A549 (cell line): ENCODE measurements at regions not wholly inside any gene's neighbourhood (a gene's known extent, or its start where the extent isn't known, plus 50 kb on each side); places are given as distances from the start of the nearest gene placed in this dataset.

ENCODE experiments used
- ATAC-seq, 2 experiments: fragments of 200-7000 bp in 1 of 2; fragments of >200 bp in 1 of 2; cut with Nextera tagmentation in 1 of 2; cut with Tn5 transposase in 1 of 2; 3 replicates each; pipeline versions ENCODE4 v1.8.0 to v1.9.1; 2018 to 2020; ENCODE audit warnings: mild to moderate bottlenecking in 1 of 2, moderate library complexity in 1 of 2
- CTCF ChIA-PET: fragments of 300-600 bp; sonication (Branson Sonifier 250); formaldehyde crosslinking; extraction: SDS; loops from one replicate; lab custom pipeline; 2021; ENCODE audit warnings: antibody characterized with exemption, inconsistent platforms; lab: Yijun Ruan, JAX
- POLR2A ChIA-PET: fragments of 350-600 bp; formaldehyde crosslinking; extraction: SDS; loops from one replicate; lab custom pipeline; 2021; ENCODE audit warnings: antibody characterized with exemption, inconsistent platforms; lab: Yijun Ruan, JAX
- DNase-seq, 2 experiments: peaks; one replicate each; pipeline versions ENCODE4 v3.0.0 to v3.0.0-alpha.2; 2011 to 2016; ENCODE audit warnings: low read depth in 1 of 2, low spot score in 1 of 2
- FAIRE-seq: peaks from 2 replicates; lab custom pipeline; 2011; peaks lifted over from hg19 to GRCh38; lab: Jason Lieb, UNC
- H3K27ac ChIP-seq, 2 experiments: fragments of >200 bp; sonication (Bioruptor Twin); formaldehyde crosslinking; 3 replicates each; pipeline ENCODE4 v1.5.1; 2016 to 2017
- H3K4me1 ChIP-seq: fragments of >200 bp; sonication (Bioruptor Twin); formaldehyde crosslinking; 3 replicates; pipeline ENCODE4 v1.6.1; 2016
- H3K4me2 ChIP-seq: fragments of >200 bp; sonication (Bioruptor Twin); formaldehyde crosslinking; 3 replicates; pipeline ENCODE4 v1.6.1; 2016
- H3K4me3 ChIP-seq: fragments of >200 bp; sonication (Bioruptor Twin); formaldehyde crosslinking; 3 replicates; pipeline ENCODE4 v1.5.1; 2016
- H3K9me3 ChIP-seq: fragments of >200 bp; sonication (Bioruptor Twin); formaldehyde crosslinking; 3 replicates; pipeline ENCODE4 v1.6.1; 2016
- ATOH8 ChIP-seq: fragments of 250-450 bp; sonication (Bioruptor Pico); IDR thresholded peaks from 2 replicates; pipeline ENCODE4 v1.5.0; 2020; ENCODE audit warnings: low read depth, mild to moderate bottlenecking, moderate library complexity
- CBX2 ChIP-seq: fragments of 200-600 bp; sonication (generic); IDR thresholded peaks from 2 replicates; pipeline ENCODE4 v1.6.1; 2016; ENCODE audit warnings: low read depth, mild to moderate bottlenecking, borderline replicate concordance
- CEBPB ChIP-seq, 2 experiments: fragments of >200 bp in 1 of 2; sonication (Bioruptor Twin) in 1 of 2; formaldehyde crosslinking in 1 of 2; IDR thresholded peaks; 2 replicates each; pipeline ENCODE4 v1.6.1; 2012 to 2016
- CTCF ChIP-seq: fragments of >200 bp; sonication (Bioruptor Twin); formaldehyde crosslinking; IDR thresholded peaks from 3 replicates; pipeline ENCODE4 v1.5.1; 2016
- E2F6 ChIP-seq: IDR thresholded peaks from 2 replicates; pipeline ENCODE4 v1.6.1; 2012; ENCODE audit warnings: low read depth, borderline replicate concordance
- ELK1 ChIP-seq: fragments of 150-350 bp; IDR thresholded peaks from 2 replicates; pipeline ENCODE4 v1.6.1; 2014; ENCODE audit warnings: low read depth, mild to moderate bottlenecking, low read length
- FOSB ChIP-seq: fragments of 250-450 bp; sonication (Bioruptor Pico); IDR thresholded peaks from 2 replicates; pipeline ENCODE4 v1.5.0; 2020; ENCODE audit warnings: mild to moderate bottlenecking, moderate library complexity
- FOSL2 ChIP-seq, 2 experiments: fragments of 450-650 bp in 1 of 2; fragments of >200 bp in 1 of 2; sonication (Bioruptor Twin) in 1 of 2; formaldehyde crosslinking; IDR thresholded peaks; 2 replicates each; pipeline versions ENCODE4 v1.5.0 to v1.6.1; 2016 to 2020; ENCODE audit warnings: mild to moderate bottlenecking in 1 of 2, moderate library complexity in 1 of 2
- HES2 ChIP-seq: fragments of >200 bp; sonication (Bioruptor Twin); formaldehyde crosslinking; IDR thresholded peaks from 2 replicates; pipeline ENCODE4 v1.6.1; 2016
- HEYL ChIP-seq: fragments of 250-450 bp; sonication (Bioruptor Pico); IDR thresholded peaks from 2 replicates; pipeline ENCODE4 v1.8.0; 2021; ENCODE audit warnings: mild to moderate bottlenecking, moderate library complexity
- HMGXB4 ChIP-seq: fragments of 250-450 bp; sonication (Bioruptor Pico); IDR thresholded peaks from 2 replicates; pipeline ENCODE4 v1.5.0; 2021; ENCODE audit warnings: mild to moderate bottlenecking, moderate library complexity, borderline replicate concordance
- HOXA7 ChIP-seq: fragments of 250-450 bp; sonication (Bioruptor Pico); IDR thresholded peaks from 2 replicates; pipeline ENCODE4 v1.5.0; 2020; ENCODE audit warnings: mild to moderate bottlenecking, moderate library complexity
- JUNB ChIP-seq: fragments of >200 bp; sonication (Bioruptor Twin); formaldehyde crosslinking; IDR thresholded peaks from 2 replicates; pipeline ENCODE4 v1.6.1; 2016
- KDM1A ChIP-seq: fragments of 200-600 bp; sonication (generic); IDR thresholded peaks from 2 replicates; pipeline ENCODE4 v1.6.1; 2016; ENCODE audit warnings: low read depth, mild to moderate bottlenecking
- MAFK ChIP-seq: fragments of 450-650 bp; IDR thresholded peaks from 2 replicates; pipeline ENCODE4 v1.6.1; 2014; ENCODE audit not compliant: partially characterized antibody
- MAX ChIP-seq: IDR thresholded peaks from 2 replicates; pipeline ENCODE4 v1.6.1; 2012
- MAZ ChIP-seq: fragments of 150-350 bp; IDR thresholded peaks from 2 replicates; pipeline ENCODE4 v1.6.1; 2014; ENCODE audit warnings: antibody characterized with exemption, low read depth, low read length, borderline replicate concordance
- MYC ChIP-seq: IDR thresholded peaks from 2 replicates; pipeline ENCODE4 v1.6.1; 2012; ENCODE audit warnings: mild to moderate bottlenecking, inconsistent platforms, low read length, improper control_type of control experiment, borderline replicate concordance
- NR3C1 ChIP-seq: fragments of >200 bp; sonication (Bioruptor Twin); formaldehyde crosslinking; IDR thresholded peaks from 3 replicates; pipeline ENCODE4 v1.6.1; 2017
- PHF8 ChIP-seq: fragments of 200-600 bp; sonication (generic); IDR thresholded peaks from 2 replicates; pipeline ENCODE4 v1.6.1; 2016; ENCODE audit warnings: low read depth, mild to moderate bottlenecking, antibody characterized with exemption, moderate library complexity, borderline replicate concordance
- POLR2A ChIP-seq: IDR thresholded peaks from 2 replicates; pipeline ENCODE4 v1.6.1; 2012; ENCODE audit warnings: mild to moderate bottlenecking, low read length
- RARB ChIP-seq: fragments of 250-450 bp; sonication (Bioruptor Pico); IDR thresholded peaks from 2 replicates; pipeline ENCODE4 v1.8.0; 2021; ENCODE audit warnings: mild to moderate bottlenecking, moderate library complexity
- RFX5 ChIP-seq: fragments of 450-650 bp; IDR thresholded peaks from 2 replicates; pipeline ENCODE4 v1.7.1; 2014; ENCODE audit warnings: antibody characterized with exemption, mild to moderate bottlenecking, moderate library complexity
- SMC3 ChIP-seq: fragments of >200 bp; sonication (Bioruptor Twin); formaldehyde crosslinking; IDR thresholded peaks from 3 replicates; pipeline ENCODE4 v1.6.1; 2018; ENCODE audit warnings: inconsistent platforms
- SREBF2 ChIP-seq: fragments of 450-650 bp; IDR thresholded peaks from 2 replicates; pipeline ENCODE4 v1.6.1; 2014; ENCODE audit warnings: mild to moderate bottlenecking, moderate library complexity
- USF2 ChIP-seq: fragments of 450-650 bp; IDR thresholded peaks from 2 replicates; pipeline ENCODE4 v1.6.1; 2014; ENCODE audit warnings: antibody characterized with exemption
- ZC3H11A ChIP-seq: fragments of 450-650 bp; IDR thresholded peaks from 2 replicates; pipeline ENCODE4 v1.6.1; 2014; ENCODE audit warnings: antibody characterized with exemption, mild to moderate bottlenecking
- WGBS: methylation state at CpG from one replicate; pipeline ENCODE4 v1.1.6; 2017; ENCODE audit errors: missing lambda C conversion rate; 5-methylcytosine and 5-hydroxymethylcytosine counted together

- H3K4me2 ChIP-seq = no peak overlapping the region
- CTCF ChIA-PET = no interaction called here
Observed at GRCh38 chr2:219719521-219719920, 92.1 kb downstream of the SLC4A3 start.

GRCh38 chr2:219720956-219721355, 93.5 kb downstream of the SLC4A3 start:
- no peak overlapping the region for H3K27ac ChIP-seq
- no peak overlapping the region for H3K4me3 ChIP-seq
- no peaks in the 10 kb centered on the region for H3K4me1 ChIP-seq
- 24% methylated on average over 6 of the region's 6 CpGs for WGBS
- FAIRE-seq (no peak), DNase-seq (no peak), ATAC-seq (no peak)
- no peaks in the 10 kb centered on the region for H3K9me3 ChIP-seq
- H3K4me2 ChIP-seq = peak overlapping the region; percentile 50
- ChIA-PET CTCF (interaction anchor here (0.7 kb wide), 1 partner anchor 1559 kb away, joined by 3 read pairs; no protein-coding TSS in a partner anchor), POLR2A (no interaction called here)
- TF ChIP-seq RARB (CRISPR knock-in tag) = no peak
- TF ChIP-seq HES2 = no peak
- TF ChIP-seq HEYL = no peak
- TF ChIP-seq CTCF = no peak
- no peak for TF ChIP-seq MYC
- TF ChIP-seq FOSB = no peak
- no peak for TF ChIP-seq CBX2
- TF ChIP-seq SMC3 = no peak
- no peak for TF ChIP-seq MAZ
- no peak for TF ChIP-seq PHF8
- no peak for TF ChIP-seq CEBPB (IDR thresholded peaks at IDR 0.05)
- no peak for TF ChIP-seq E2F6
- TF ChIP-seq MAFK = no peak
- no peak for TF ChIP-seq USF2
- TF ChIP-seq JUNB = no peak

More at GRCh38 chr2:219719521-219719920, 92.1 kb downstream of the SLC4A3 start:
- H3K4me3 ChIP-seq = no peak overlapping the region
- TF ChIP-seq E2F6 = no peak
- TF ChIP-seq NR3C1 = no peak
- TF ChIP-seq ELK1 = no peak
- TF ChIP-seq HMGXB4 (CRISPR knock-in tag) = no peak
- TF ChIP-seq ZC3H11A = no peak
- no peak for TF ChIP-seq SREBF2
- no peak for TF ChIP-seq RFX5
- TF ChIP-seq POLR2A = no peak
- TF ChIP-seq CEBPB (IDR thresholded peaks at IDR 0.05) = no peak
- no peak for TF ChIP-seq ATOH8
- no peak for TF ChIP-seq PHF8
- no peak for TF ChIP-seq FOSL2 (IDR thresholded peaks at IDR 0.05)
- no peak for TF ChIP-seq FOSL2 (CRISPR knock-in tag; IDR thresholded peaks at IDR 0.05)
- TF ChIP-seq HOXA7 (CRISPR knock-in tag) = no peak
- TF ChIP-seq MAX = no peak
- TF ChIP-seq MYC = no peak
- no peak for TF ChIP-seq KDM1A
- no peaks in the 10 kb centered on the region for H3K4me1 ChIP-seq
- no peak for ATAC-seq
- no peaks in the 10 kb centered on the region for H3K9me3 ChIP-seq
- DNase-seq = no peak
- FAIRE-seq = no peak
- WGBS = 25% methylated on average over 4 of the region's 4 CpGs
- POLR2A ChIA-PET = no interaction called here
- H3K27ac ChIP-seq = no peak overlapping the region
